ENCODE measurements at regions not wholly inside any gene's neighbourhood (a gene's known extent, or its start where the extent isn't known, plus 50 kb on each side); places are given as distances from the start of the nearest gene placed in this dataset.
"Not testable (repeated sequence)": the region's sequence is repeated elsewhere in the genome, so short reads cannot be mapped to it uniquely, and the experiment has no call there.

GRCh38 chr13:61935710-61936109, 520.1 kb upstream of the PCDH20 start:
- no peak for DNase-seq

GRCh38 chr13:61927648-61928047, 512.0 kb upstream of the PCDH20 start:
- no peak for DNase-seq

- DNase-seq = no peak
These were observed 503.2 kb upstream of the PCDH20 start for GRCh38 chr13:61918841-61919240.

- DNase-seq = no peak
These were observed 500.8 kb upstream of the PCDH20 start for GRCh38 chr13:61916483-61916882.

GRCh38 chr13:61913183-61913582, 497.5 kb upstream of the PCDH20 start:
- no peak for DNase-seq

- no peak for DNase-seq
These were observed 493.4 kb upstream of the PCDH20 start for GRCh38 chr13:61908906-61909615.

- no peak for DNase-seq
These were observed 489.4 kb upstream of the PCDH20 start for GRCh38 chr13:61905054-61905453.

GRCh38 chr13:61901946-61902541, 486.4 kb upstream of the PCDH20 start:
- no peak for DNase-seq

- DNase-seq = no peak
These were observed 484.4 kb upstream of the PCDH20 start for GRCh38 chr13:61900033-61900432.

- DNase-seq = no peak
These were observed 482.6 kb upstream of the PCDH20 start for GRCh38 chr13:61898207-61898606.

- no peak for DNase-seq
These were observed 475.8 kb upstream of the PCDH20 start for GRCh38 chr13:61891401-61891800.

GRCh38 chr13:61884830-61885229, 469.2 kb upstream of the PCDH20 start:
- no peak for DNase-seq

GRCh38 chr13:61880578-61881283, 465.1 kb upstream of the PCDH20 start:
- DNase-seq = no peak

GRCh38 chr13:61878565-61878964, 462.9 kb upstream of the PCDH20 start:
- DNase-seq = not testable (repeated sequence)

- DNase-seq = no peak
These were observed 459.4 kb upstream of the PCDH20 start for GRCh38 chr13:61874970-61875579.

- DNase-seq = no peak
These were observed 458.1 kb upstream of the PCDH20 start for GRCh38 chr13:61873717-61874116.

GRCh38 chr13:61857198-61857597, 441.5 kb upstream of the PCDH20 start:
- no peak for DNase-seq

- no peak for DNase-seq
These were observed 436.5 kb upstream of the PCDH20 start for GRCh38 chr13:61852116-61852619.

GRCh38 chr13:61850794-61851193, 435.1 kb upstream of the PCDH20 start:
- DNase-seq = no peak

- DNase-seq = no peak
These were observed 422.9 kb upstream of the PCDH20 start for GRCh38 chr13:61838568-61838967.

GRCh38 chr13:61833228-61833627, 417.6 kb upstream of the PCDH20 start:
- no peak for DNase-seq

GRCh38 chr13:61831026-61831425, 415.4 kb upstream of the PCDH20 start:
- no peak for DNase-seq

GRCh38 chr13:61830475-61830874, 414.8 kb upstream of the PCDH20 start:
- DNase-seq = no peak

- no peak for DNase-seq
These were observed 408.5 kb upstream of the PCDH20 start for GRCh38 chr13:61824168-61824567.
